Testis (tissue), 2 donors: ENCODE measurements at regions not wholly inside any gene's neighbourhood (a gene's known extent, or its start where the extent isn't known, plus 50 kb on each side); places are given as distances from the start of the nearest gene placed in this dataset.

ENCODE experiments used
- POLR2A ChIP-seq: fragments of 450-650 bp; IDR thresholded peaks from one replicate; pipeline ENCODE4 v1.6.1; 2017; ENCODE audit warnings: antibody characterized with exemption, mild to moderate bottlenecking, moderate library complexity
- TF ChIP-seq, protein P1 (sequence below), 3 experiments: fragments of 450-650 bp in 2 of 3; fragments of 200-600 bp in 1 of 3; sonication (generic) in 1 of 3; IDR thresholded peaks; one replicate each; pipeline ENCODE4 v1.5.1; 2016 to 2019; ENCODE audit warnings: antibody characterized with exemption in 3 of 3, mild to moderate bottlenecking in 2 of 3, moderate library complexity in 1 of 3

DNA sequence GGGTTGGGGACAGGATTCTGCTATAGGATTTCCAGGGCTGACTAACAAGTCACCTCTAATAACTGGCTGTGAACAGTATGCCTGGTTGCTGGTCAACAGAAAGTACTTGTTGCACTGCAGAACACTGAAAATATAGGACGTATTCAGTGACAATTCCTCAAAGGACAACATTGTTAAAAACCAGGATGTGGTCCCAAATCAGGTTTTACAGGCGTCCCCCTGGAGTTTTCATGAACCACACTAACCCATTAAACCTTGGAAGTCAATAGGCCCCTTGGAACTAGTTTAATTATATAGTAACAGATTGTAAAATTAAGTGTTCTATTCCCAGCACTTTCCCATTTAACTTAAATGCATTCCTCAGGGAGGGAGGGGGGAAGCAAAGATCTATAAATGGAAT, 495.4 kb downstream of the TBC1D4 start:
- TF ChIP-seq, protein P1, sequence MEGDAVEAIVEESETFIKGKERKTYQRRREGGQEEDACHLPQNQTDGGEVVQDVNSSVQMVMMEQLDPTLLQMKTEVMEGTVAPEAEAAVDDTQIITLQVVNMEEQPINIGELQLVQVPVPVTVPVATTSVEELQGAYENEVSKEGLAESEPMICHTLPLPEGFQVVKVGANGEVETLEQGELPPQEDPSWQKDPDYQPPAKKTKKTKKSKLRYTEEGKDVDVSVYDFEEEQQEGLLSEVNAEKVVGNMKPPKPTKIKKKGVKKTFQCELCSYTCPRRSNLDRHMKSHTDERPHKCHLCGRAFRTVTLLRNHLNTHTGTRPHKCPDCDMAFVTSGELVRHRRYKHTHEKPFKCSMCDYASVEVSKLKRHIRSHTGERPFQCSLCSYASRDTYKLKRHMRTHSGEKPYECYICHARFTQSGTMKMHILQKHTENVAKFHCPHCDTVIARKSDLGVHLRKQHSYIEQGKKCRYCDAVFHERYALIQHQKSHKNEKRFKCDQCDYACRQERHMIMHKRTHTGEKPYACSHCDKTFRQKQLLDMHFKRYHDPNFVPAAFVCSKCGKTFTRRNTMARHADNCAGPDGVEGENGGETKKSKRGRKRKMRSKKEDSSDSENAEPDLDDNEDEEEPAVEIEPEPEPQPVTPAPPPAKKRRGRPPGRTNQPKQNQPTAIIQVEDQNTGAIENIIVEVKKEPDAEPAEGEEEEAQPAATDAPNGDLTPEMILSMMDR (IDR thresholded peaks at IDR 0.05) = no peak
- TF ChIP-seq POLR2A = no peak
